ENCODE measurements at regions not wholly inside any gene's neighbourhood (a gene's known extent, or its start where the extent isn't known, plus 50 kb on each side); places are given as distances from the start of the nearest gene placed in this dataset.

- no peak for DNase-seq
- peaks cover 0 to 23% (median 7%) of the 10 kb centered on the region in 4 donors for H3K4me1 ChIP-seq
- H3K27ac ChIP-seq = no peak overlapping the region
- 77 to 84% (median 81%) methylated on average over 5 to 27 of the region's 27 CpGs for WGBS, 5 donors
- intact Hi-C loops (cut with DNase I; ENCODE audit: low total_unique reads) = no loop called here
- peaks cover 0 to 13% (median 0%) of the 10 kb centered on the region in 3 donors for H3K27me3 ChIP-seq
- no peaks in the 10 kb centered on the region for H3K9me3 ChIP-seq
- no peak overlapping the region for H3K4me3 ChIP-seq
- no peaks in the 10 kb centered on the region for H3K36me3 ChIP-seq
- TF ChIP-seq, protein P1, sequence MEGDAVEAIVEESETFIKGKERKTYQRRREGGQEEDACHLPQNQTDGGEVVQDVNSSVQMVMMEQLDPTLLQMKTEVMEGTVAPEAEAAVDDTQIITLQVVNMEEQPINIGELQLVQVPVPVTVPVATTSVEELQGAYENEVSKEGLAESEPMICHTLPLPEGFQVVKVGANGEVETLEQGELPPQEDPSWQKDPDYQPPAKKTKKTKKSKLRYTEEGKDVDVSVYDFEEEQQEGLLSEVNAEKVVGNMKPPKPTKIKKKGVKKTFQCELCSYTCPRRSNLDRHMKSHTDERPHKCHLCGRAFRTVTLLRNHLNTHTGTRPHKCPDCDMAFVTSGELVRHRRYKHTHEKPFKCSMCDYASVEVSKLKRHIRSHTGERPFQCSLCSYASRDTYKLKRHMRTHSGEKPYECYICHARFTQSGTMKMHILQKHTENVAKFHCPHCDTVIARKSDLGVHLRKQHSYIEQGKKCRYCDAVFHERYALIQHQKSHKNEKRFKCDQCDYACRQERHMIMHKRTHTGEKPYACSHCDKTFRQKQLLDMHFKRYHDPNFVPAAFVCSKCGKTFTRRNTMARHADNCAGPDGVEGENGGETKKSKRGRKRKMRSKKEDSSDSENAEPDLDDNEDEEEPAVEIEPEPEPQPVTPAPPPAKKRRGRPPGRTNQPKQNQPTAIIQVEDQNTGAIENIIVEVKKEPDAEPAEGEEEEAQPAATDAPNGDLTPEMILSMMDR (IDR thresholded peaks at IDR 0.05) = no peak
- TF ChIP-seq EP300 (IDR thresholded peaks at IDR 0.05) (no peak), POLR2AphosphoS5 (IDR thresholded peaks at IDR 0.05) (no peak), POLR2A (IDR thresholded peaks at IDR 0.05) (no peak)
Observed at GRCh38 chr16:86217001-86217890, 293.1 kb upstream of the FOXF1 start.

DNA sequence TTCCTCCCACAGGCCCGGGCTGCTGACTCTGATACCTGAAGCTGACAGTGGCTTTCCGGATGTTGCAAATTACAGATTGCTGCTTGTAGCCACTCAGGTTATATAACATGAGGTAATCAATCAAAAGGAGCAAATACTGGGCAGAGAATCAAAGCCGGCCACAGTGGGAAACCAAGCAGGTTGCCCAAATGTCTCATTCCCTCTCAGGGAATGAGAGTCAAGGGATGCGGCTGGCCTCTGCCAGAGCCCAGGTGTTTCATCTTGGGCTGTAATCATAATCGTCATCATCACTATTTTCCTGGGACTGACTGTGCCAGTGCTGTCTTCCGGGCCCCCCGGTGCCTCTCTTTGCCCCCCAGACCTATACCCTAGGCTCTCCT lies 292.4 kb upstream of the FOXF1 start:
- no peaks in the 10 kb centered on the region for H3K36me3 ChIP-seq
- TF ChIP-seq, protein P1 (IDR thresholded peaks at IDR 0.05) = no peak
- TF ChIP-seq EP300 (IDR thresholded peaks at IDR 0.05) (no peak), POLR2AphosphoS5 (IDR thresholded peaks at IDR 0.05) (no peak), POLR2A (IDR thresholded peaks at IDR 0.05) (no peak)
- intact Hi-C loops (cut with DNase I; ENCODE audit: low total_unique reads) = no loop called here
- peak overlapping the region in 1 of 5 donors; percentile 86 for H3K27ac ChIP-seq
- no peaks in the 10 kb centered on the region for H3K9me3 ChIP-seq
- peaks cover 0 to 18% (median 0%) of the 10 kb centered on the region in 3 donors for H3K27me3 ChIP-seq
- H3K4me1 ChIP-seq = peaks cover 0 to 29% (median 6%) of the 10 kb centered on the region in 4 donors
- WGBS, 5 donors = 56 to 81% (median 66%) methylated on average over 6 to 7 of the region's 7 CpGs
- no peak overlapping the region for H3K4me3 ChIP-seq
- DNase-seq = no peak

DNA sequence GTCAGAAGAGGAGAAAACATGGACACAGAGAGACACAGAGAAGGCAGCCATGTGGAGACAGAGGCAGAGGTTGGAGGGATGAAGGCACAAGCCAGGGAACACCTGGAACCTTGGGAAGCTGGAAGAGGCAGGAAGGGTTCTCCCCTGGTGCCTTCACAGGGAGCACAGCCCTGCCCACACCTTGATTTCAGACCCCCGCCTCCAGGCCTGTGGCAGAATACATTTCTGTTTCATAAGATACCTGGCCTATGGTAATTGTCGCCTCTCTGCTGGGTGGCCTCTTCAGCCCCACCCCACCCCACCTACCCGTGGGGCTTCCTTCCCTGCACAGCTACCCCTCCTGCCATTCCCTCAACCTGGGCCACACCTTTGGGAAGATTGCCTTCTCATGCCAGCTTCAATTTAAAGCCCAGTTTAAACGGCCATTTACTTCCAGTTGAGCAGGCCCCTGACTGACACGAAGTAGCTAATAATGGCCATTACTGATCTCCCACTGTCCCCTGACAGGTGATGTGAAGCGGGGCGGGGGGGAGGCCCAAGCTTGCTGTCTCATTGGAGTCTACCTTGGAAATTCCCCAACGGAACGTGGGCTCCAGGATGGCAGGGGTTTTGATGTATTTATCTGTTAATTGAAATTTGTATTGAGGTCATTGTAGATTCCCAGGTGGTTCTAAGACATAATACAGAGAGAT lies 291.7 kb upstream of the FOXF1 start:
- peak overlapping the region; percentile 22 to 86 (median 67) for H3K27ac ChIP-seq
- intact Hi-C loops (cut with DNase I; ENCODE audit: low total_unique reads) = no loop called here
- TF ChIP-seq EP300 (IDR thresholded peaks at IDR 0.05) (no peak), POLR2A (IDR thresholded peaks at IDR 0.05) (no peak), POLR2AphosphoS5 (IDR thresholded peaks at IDR 0.05) (no peak)
- TF ChIP-seq, protein P1 (IDR thresholded peaks at IDR 0.05) = no peak
- peaks cover 0 to 19% (median 0%) of the 10 kb centered on the region in 3 donors for H3K27me3 ChIP-seq
- no peaks in the 10 kb centered on the region for H3K36me3 ChIP-seq
- H3K4me1 ChIP-seq = peaks cover 0 to 24% (median 7%) of the 10 kb centered on the region in 4 donors
- DNase-seq = no peak
- 62 to 77% (median 69%) methylated on average over 8 to 9 of the region's 9 CpGs for WGBS, 5 donors
- no peak overlapping the region for H3K4me3 ChIP-seq
- H3K9me3 ChIP-seq = no peaks in the 10 kb centered on the region

DNA sequence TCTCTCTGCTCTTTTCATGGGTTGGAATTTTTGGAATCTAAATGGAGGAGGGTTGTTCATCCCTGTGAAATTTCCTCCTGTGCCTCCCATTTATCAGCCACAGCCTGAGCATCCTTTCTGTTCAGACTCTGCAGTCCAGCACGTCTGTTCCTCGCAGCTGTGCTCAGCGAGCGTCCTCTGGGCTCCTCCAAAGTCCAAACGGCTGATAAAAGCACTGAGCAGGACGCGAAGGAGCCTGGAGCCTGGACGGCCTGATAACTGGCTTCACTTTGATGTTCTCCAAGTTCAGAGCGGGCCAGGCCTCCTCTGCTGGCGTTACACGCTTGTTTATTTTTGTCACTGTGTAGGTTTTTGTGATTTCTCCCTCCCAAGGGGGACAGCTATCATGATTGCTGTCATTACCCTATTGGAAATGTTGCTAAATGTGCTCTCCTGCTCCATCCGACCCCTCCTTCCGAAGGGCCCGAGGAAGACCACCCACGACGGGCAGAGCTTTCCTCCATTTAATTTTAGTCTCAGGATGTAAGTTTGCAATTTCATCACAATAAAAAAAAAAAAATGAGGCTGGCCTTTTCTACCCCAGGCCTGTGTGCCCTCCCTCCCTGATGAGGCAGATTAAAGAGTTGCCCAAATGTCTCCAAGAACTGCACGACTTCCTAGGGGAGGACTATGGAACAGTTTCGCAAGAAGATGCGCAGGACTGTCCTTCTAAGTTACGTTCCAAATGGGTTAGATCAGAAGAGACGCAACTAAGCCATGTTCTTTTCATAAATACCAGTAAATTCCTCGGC lies 290.5 kb upstream of the FOXF1 start:
- Histone ChIP-seq H3K4me1 (peaks cover 0 to 12% (median 3%) of the 10 kb centered on the region in 4 donors), H3K9me3 (no peaks in the 10 kb centered on the region), H3K27ac (peak overlapping the region; percentile 47 to 86 (median 68)), H3K4me3 (no peak overlapping the region), H3K36me3 (no peaks in the 10 kb centered on the region), H3K27me3 (peaks cover 0 to 24% (median 0%) of the 10 kb centered on the region in 3 donors)
- TF ChIP-seq EP300 (IDR thresholded peaks at IDR 0.05) = no peak
- TF ChIP-seq, protein P1 (IDR thresholded peaks at IDR 0.05) = no peak
- no peak for TF ChIP-seq POLR2A (IDR thresholded peaks at IDR 0.05)
- TF ChIP-seq POLR2AphosphoS5 (IDR thresholded peaks at IDR 0.05) = peak in 1 of 3 donors; percentile 65
- intact Hi-C loops (cut with DNase I; ENCODE audit: low total_unique reads) = no loop called here
- DNase-seq = peak in 1 of 2 donors; percentile 22
- WGBS, 5 donors = 38 to 51% (median 44%) methylated on average over 22 of the region's 22 CpGs
